ENCODE measurements at regions not wholly inside any gene's neighbourhood (a gene's known extent, or its start where the extent isn't known, plus 50 kb on each side); places are given as distances from the start of the nearest gene placed in this dataset.

DNA sequence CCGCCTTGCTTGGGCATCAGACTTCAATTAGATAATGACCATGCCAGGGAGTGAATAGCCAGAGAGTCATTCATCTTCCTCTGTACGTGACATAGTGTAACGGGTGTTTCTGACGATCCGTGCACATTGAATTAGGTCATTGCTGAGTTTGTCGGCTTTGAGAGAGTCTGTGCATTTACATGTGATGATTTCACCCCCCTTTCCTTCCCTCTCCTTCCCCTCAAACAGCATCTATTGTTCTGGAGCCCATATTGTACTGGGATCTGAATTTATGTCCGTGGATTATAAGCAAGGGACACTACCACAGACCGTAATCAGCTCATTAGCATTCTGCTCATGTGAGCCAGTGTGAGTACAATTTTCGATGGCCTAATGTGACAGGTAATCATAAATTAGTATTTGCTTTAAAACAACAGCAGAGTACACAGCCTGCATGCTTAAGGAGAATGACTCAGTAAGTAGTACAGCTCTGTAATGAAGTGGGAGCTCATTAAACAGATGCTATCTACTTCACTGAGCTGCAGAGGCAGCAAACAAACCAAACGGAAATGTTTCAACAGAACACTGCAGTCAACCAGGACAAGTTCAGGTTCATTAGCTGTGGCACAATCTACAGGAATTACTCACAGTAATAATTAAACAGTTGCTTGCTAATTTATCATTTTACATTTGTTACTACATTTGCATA is 302.1 kb downstream of the CSNK1G3 start:
- intact Hi-C loops (cut with DNase I) = loop anchor here in 3 of 10 donors (1.0 to 10.0 kb wide), 4 partner anchors 58 to 838 kb away; no protein-coding TSS in a partner anchor
- WGBS, 4 donors = 20 to 24% (median 21%) methylated on average over 10 of the region's 10 CpGs
- DNase-seq (no peak), ATAC-seq (peak; percentile 45 to 65 (median 52))
- Histone ChIP-seq H3K9me3 (no peaks in the 10 kb centered on the region), H3K4me3 (peak overlapping the region in 1 of 12 donors; percentile 4), H3K4me1 (peaks cover 9 to 44% (median 30%) of the 10 kb centered on the region in 12 donors), H3K27ac (peak overlapping the region in 11 of 12 donors; percentile 11 to 74 (median 33)), H3K27me3 (no peaks in the 10 kb centered on the region), H3K36me3 (no peaks in the 10 kb centered on the region)
- TF ChIP-seq, protein P1, sequence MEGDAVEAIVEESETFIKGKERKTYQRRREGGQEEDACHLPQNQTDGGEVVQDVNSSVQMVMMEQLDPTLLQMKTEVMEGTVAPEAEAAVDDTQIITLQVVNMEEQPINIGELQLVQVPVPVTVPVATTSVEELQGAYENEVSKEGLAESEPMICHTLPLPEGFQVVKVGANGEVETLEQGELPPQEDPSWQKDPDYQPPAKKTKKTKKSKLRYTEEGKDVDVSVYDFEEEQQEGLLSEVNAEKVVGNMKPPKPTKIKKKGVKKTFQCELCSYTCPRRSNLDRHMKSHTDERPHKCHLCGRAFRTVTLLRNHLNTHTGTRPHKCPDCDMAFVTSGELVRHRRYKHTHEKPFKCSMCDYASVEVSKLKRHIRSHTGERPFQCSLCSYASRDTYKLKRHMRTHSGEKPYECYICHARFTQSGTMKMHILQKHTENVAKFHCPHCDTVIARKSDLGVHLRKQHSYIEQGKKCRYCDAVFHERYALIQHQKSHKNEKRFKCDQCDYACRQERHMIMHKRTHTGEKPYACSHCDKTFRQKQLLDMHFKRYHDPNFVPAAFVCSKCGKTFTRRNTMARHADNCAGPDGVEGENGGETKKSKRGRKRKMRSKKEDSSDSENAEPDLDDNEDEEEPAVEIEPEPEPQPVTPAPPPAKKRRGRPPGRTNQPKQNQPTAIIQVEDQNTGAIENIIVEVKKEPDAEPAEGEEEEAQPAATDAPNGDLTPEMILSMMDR (IDR thresholded peaks at IDR 0.05) = no peak
- TF ChIP-seq POLR2A (IDR thresholded peaks at IDR 0.05) = no peak

GRCh38 chr5:123813264-123813663 is 301.3 kb downstream of the CSNK1G3 start:
- no peak overlapping the region for H3K4me3 ChIP-seq
- no peaks in the 10 kb centered on the region for H3K27me3 ChIP-seq
- H3K36me3 ChIP-seq = no peaks in the 10 kb centered on the region
- no peak for DNase-seq
- no peak for TF ChIP-seq POLR2A (IDR thresholded peaks at IDR 0.05)
- intact Hi-C loops (cut with DNase I) = loop anchor here in 3 of 10 donors (1.0 to 10.0 kb wide), 4 partner anchors 57 to 839 kb away; no protein-coding TSS in a partner anchor
- peaks cover 9 to 52% (median 38%) of the 10 kb centered on the region in 12 donors for H3K4me1 ChIP-seq
- no peak for ATAC-seq
- peak overlapping the region in 2 of 12 donors; percentile 33 to 72 for H3K27ac ChIP-seq
- H3K9me3 ChIP-seq = no peaks in the 10 kb centered on the region
- WGBS, 4 donors = 87 to 93% (median 91%) methylated on average over 3 of the region's 3 CpGs

DNA sequence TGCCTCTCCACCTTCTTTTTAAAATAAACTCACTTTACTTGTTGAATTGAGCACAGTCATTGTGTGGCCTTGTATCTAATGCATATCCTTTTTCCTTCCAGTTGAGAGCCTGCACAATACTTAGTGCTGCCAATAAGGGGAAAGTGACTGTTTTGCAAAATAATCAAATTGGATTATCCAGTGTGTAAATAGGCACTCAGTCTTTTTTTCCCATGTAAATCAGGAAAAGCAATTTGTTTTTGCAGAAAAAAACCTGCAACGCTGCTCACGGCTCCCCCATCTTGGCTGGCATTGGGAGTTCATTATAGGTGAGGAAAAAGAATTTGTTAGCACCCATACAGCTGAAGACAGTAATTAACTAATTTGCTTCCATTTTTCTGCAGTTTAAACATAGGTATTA is 299.9 kb downstream of the CSNK1G3 start:
- 79 to 95% (median 88%) methylated on average over 2 of the region's 2 CpGs for WGBS, 4 donors
- DNase-seq (no peak), ATAC-seq (no peak)
- H3K4me1 ChIP-seq = peaks cover 9 to 66% (median 45%) of the 10 kb centered on the region in 12 donors
- no peaks in the 10 kb centered on the region for H3K9me3 ChIP-seq
- no peak overlapping the region for H3K27ac ChIP-seq
- no peak overlapping the region for H3K4me3 ChIP-seq
- TF ChIP-seq, protein P1 (IDR thresholded peaks at IDR 0.05) = no peak
- TF ChIP-seq POLR2A (IDR thresholded peaks at IDR 0.05) = no peak
- H3K27me3 ChIP-seq = no peaks in the 10 kb centered on the region
- intact Hi-C loops (cut with DNase I) = loop anchor here in 3 of 10 donors (5.0 to 10.0 kb wide), 3 partner anchors 137 to 840 kb away; no protein-coding TSS in a partner anchor
- no peaks in the 10 kb centered on the region for H3K36me3 ChIP-seq

DNA sequence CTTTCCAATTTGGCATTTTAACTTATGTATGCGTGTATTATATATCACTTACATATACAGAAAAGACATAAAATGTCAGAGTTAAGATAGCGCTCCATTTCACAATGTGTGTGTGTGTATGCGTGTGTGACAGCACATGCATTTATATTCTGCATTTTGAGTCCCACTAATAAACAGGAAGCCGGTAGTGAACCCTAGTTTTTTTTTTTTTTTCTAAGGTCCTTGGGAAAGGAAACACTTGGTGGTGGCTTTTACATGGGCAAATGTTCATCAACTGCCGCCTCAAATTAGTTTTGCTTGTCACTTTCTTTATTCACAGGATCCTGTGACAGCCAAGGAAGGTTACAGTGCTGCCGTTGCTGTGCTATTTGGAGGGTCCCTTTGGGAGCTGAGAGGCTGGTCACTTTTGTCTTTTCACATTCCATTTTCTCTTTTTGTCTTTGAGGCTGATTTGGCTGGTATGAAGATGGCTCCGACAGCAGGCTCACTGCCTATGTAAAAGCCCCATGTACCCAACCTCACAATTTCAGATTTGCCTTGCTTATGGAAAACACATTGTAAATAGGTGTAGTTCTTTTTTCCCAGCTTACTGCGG is 298.9 kb downstream of the CSNK1G3 start:
- DNase-seq = no peak
- H3K4me1 ChIP-seq = peaks cover 9 to 71% (median 45%) of the 10 kb centered on the region in 12 donors
- no peaks in the 10 kb centered on the region for H3K27me3 ChIP-seq
- H3K27ac ChIP-seq = peak overlapping the region in 4 of 12 donors; percentile 10 to 69 (median 62)
- no peak for ATAC-seq
- H3K4me3 ChIP-seq = no peak overlapping the region
- 76 to 85% (median 80%) methylated on average over 8 of the region's 8 CpGs for WGBS, 4 donors
- no peaks in the 10 kb centered on the region for H3K9me3 ChIP-seq
- H3K36me3 ChIP-seq = no peaks in the 10 kb centered on the region
- intact Hi-C loops (cut with DNase I) = loop anchor here in 3 of 10 donors (5.0 to 10.0 kb wide), 3 partner anchors 136 to 841 kb away; no protein-coding TSS in a partner anchor
- no peak for TF ChIP-seq POLR2A (IDR thresholded peaks at IDR 0.05)
- TF ChIP-seq, protein P1 (IDR thresholded peaks at IDR 0.05) = no peak
